Sigmoid colon (tissue), 6 donors: ENCODE measurements at regions not wholly inside any gene's neighbourhood (a gene's known extent, or its start where the extent isn't known, plus 50 kb on each side); places are given as distances from the start of the nearest gene placed in this dataset.

Source experiments
- DNase-seq: peaks from one replicate; pipeline ENCODE4 v3.0.0-alpha.2; 2019
- H3K27ac ChIP-seq, 4 donors: fragments of 200-600 bp; sonication (generic); one replicate each; pipeline ENCODE4 v1.5.1; 2016 to 2019; ENCODE audit warnings: mild to moderate bottlenecking in 1 of 4
- H3K27me3 ChIP-seq, 3 donors: fragments of 200-600 bp; sonication (generic); one replicate each; pipeline ENCODE4 v1.5.1; 2019; ENCODE audit warnings: mild to moderate bottlenecking in 1 of 3
- H3K36me3 ChIP-seq, 4 donors: fragments of 200-600 bp; sonication (generic); one replicate each; pipeline ENCODE4 v1.5.1; 2016 to 2019
- H3K4me1 ChIP-seq, 4 donors: fragments of 200-600 bp; sonication (generic); one replicate each; pipeline ENCODE4 v1.5.1; 2017 to 2019
- H3K4me3 ChIP-seq, 4 donors: fragments of 200-600 bp; sonication (generic); one replicate each; pipeline ENCODE4 v1.5.1; 2017 to 2019; ENCODE audit warnings: mild to moderate bottlenecking in 2 of 4, moderate library complexity in 1 of 4
- H3K9me3 ChIP-seq, 4 donors: fragments of 200-600 bp in 3 of 4; sonication (generic) in 3 of 4; one replicate each; pipeline versions ENCODE4 v1.5.1 to v1.6.1; 2013 to 2019
- EP300 ChIP-seq, 4 donors: sonication (generic); formaldehyde crosslinking; IDR thresholded peaks; one replicate each; pipeline ENCODE4 v1.6.1; 2017; ENCODE audit warnings: antibody characterized with exemption in 4 of 4
- POLR2A ChIP-seq, 2 donors: fragments of 450-650 bp; IDR thresholded peaks; one replicate each; pipeline ENCODE4 v1.6.1; 2016; ENCODE audit warnings: antibody characterized with exemption in 2 of 2, mild to moderate bottlenecking in 2 of 2, moderate library complexity in 2 of 2
- POLR2AphosphoS5 ChIP-seq, 4 donors: sonication (generic); formaldehyde crosslinking; IDR thresholded peaks; one replicate each; pipeline ENCODE4 v1.6.1; 2017; ENCODE audit warnings: antibody characterized with exemption in 4 of 4
- WGBS, 2 donors: extraction: QIAGEN DNeasy Blood & Tissue Kit; methylation state at CpG; one replicate each; pipeline ENCODE4 v1.1.7; 2013; 5-methylcytosine and 5-hydroxymethylcytosine counted together
- intact Hi-C: fragments of 100-400 bp; cut with DNase I; formaldehyde crosslinking; loops from one replicate; pipeline ENCODE4 v1.15.1; 2023
- TF ChIP-seq, protein P1 (sequence below), 4 experiments: fragments of 450-650 bp in 3 of 4; fragments of 200-600 bp in 1 of 4; IDR thresholded peaks; one replicate each; pipeline ENCODE4 v1.5.1; 2016 to 2019; ENCODE audit warnings: antibody characterized with exemption in 4 of 4, mild to moderate bottlenecking in 3 of 4, moderate library complexity in 2 of 4
- donor health status: healthy with polysubstance abuse.
- donor health status: healthy.

DNA sequence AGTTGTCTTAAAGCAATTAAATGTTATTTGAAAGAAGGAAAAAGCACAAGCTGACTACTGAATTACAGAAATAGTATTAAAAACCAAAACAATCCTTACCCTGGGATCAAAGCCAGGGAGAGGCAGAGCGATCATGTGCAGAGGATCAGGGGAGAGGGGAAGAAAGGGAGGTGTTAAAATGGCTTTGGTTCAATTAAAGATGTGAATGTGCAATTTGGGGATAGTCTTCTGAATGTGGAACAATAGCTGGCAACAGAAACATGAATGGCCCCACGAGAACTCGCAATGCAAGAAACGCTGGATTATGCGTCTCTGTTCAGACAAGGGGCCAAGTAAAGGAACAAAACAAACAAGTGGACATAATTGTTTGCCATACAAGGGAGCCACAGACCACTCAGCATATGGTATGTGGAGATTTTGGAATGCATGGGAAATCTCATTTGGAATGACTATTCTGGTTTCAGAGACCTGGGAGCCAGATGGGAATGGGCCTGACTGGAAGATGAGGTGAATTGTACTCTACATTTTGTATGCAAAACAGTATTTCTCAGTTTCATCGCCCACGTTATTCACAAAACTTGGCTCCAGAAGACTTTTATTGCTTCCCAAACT is 155.4 kb downstream of the SLC4A3 start:
- Histone ChIP-seq H3K27me3 (no peaks in the 10 kb centered on the region), H3K4me3 (no peak overlapping the region), H3K9me3 (no peaks in the 10 kb centered on the region), H3K4me1 (no peaks in the 10 kb centered on the region), H3K36me3 (no peaks in the 10 kb centered on the region), H3K27ac (no peak overlapping the region)
- DNase-seq = no peak
- TF ChIP-seq POLR2AphosphoS5 (IDR thresholded peaks at IDR 0.05) (no peak), EP300 (IDR thresholded peaks at IDR 0.05) (no peak), POLR2A (IDR thresholded peaks at IDR 0.05) (no peak)
- TF ChIP-seq, protein P1, sequence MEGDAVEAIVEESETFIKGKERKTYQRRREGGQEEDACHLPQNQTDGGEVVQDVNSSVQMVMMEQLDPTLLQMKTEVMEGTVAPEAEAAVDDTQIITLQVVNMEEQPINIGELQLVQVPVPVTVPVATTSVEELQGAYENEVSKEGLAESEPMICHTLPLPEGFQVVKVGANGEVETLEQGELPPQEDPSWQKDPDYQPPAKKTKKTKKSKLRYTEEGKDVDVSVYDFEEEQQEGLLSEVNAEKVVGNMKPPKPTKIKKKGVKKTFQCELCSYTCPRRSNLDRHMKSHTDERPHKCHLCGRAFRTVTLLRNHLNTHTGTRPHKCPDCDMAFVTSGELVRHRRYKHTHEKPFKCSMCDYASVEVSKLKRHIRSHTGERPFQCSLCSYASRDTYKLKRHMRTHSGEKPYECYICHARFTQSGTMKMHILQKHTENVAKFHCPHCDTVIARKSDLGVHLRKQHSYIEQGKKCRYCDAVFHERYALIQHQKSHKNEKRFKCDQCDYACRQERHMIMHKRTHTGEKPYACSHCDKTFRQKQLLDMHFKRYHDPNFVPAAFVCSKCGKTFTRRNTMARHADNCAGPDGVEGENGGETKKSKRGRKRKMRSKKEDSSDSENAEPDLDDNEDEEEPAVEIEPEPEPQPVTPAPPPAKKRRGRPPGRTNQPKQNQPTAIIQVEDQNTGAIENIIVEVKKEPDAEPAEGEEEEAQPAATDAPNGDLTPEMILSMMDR (IDR thresholded peaks at IDR 0.05) = no peak
- intact Hi-C loops = no loop called here
- WGBS, 2 donors = 72 to 73% methylated on average over 7 of the region's 7 CpGs

DNA sequence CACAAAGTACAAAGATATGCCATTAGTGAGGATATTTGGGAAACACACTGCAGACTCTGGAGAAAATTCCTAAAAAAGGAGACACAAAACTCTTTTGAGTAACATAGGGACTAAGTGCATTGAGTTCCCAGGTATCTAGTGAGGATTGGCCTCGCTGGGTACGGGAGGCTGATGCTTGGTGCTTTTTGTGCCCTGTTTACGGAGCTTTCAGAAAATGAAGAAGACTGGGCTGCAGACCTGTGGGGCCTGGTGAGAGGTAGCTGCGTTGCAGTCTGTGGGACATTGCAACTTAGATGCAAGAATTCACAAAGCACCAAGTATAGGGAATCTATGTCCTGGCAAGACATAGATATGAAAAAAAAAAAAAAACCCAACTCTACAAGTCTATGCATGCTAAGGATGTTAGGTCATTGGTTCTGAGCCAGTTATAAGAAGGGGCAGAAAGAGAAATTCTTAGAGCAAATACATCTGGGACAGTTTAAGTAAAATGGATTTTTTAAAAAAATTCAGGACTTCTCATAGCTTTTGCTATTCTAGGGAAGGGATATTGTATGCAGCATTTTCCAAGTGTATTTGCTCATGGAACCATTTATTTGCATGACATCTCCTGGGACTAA is 156.0 kb downstream of the SLC4A3 start:
- H3K27ac ChIP-seq = no peak overlapping the region
- 85% methylated on average over 4 of the region's 4 CpGs for WGBS, 2 donors
- no peaks in the 10 kb centered on the region for H3K9me3 ChIP-seq
- no peaks in the 10 kb centered on the region for H3K36me3 ChIP-seq
- TF ChIP-seq, protein P1 (IDR thresholded peaks at IDR 0.05) = no peak
- TF ChIP-seq POLR2AphosphoS5 (IDR thresholded peaks at IDR 0.05) (no peak), POLR2A (IDR thresholded peaks at IDR 0.05) (no peak), EP300 (IDR thresholded peaks at IDR 0.05) (no peak)
- no peak overlapping the region for H3K4me3 ChIP-seq
- no peaks in the 10 kb centered on the region for H3K4me1 ChIP-seq
- H3K27me3 ChIP-seq = no peaks in the 10 kb centered on the region
- DNase-seq = no peak
- intact Hi-C loops = no loop called here

DNA sequence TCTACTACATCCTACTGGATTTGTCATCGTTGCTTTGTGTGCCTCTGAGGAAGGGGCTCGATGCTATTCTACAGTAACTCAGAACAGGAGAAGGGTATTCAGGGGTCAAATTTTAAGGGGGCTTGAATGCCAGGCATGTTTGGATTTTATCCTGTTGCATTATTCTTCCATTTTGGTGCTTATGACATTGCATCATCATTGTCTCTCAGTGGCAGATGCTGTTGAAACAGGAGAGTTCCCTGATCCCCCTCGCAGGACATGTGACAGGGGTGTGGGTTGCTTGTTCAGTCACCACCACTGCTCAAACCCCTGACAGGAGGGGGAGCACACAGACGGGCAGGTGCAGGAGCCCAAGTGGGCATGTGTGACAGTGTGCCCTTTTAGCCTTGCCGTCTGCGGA is 156.7 kb downstream of the SLC4A3 start:
- 81 to 87% methylated on average over 6 of the region's 6 CpGs for WGBS, 2 donors
- TF ChIP-seq, protein P1 (IDR thresholded peaks at IDR 0.05) = no peak
- TF ChIP-seq EP300 (IDR thresholded peaks at IDR 0.05) (no peak), POLR2AphosphoS5 (IDR thresholded peaks at IDR 0.05) (no peak), POLR2A (IDR thresholded peaks at IDR 0.05) (no peak)
- H3K9me3 ChIP-seq = no peaks in the 10 kb centered on the region
- H3K4me3 ChIP-seq = no peak overlapping the region
- intact Hi-C loops = no loop called here
- H3K36me3 ChIP-seq = no peaks in the 10 kb centered on the region
- no peaks in the 10 kb centered on the region for H3K27me3 ChIP-seq
- H3K4me1 ChIP-seq = no peaks in the 10 kb centered on the region
- DNase-seq = no peak
- H3K27ac ChIP-seq = no peak overlapping the region

DNA sequence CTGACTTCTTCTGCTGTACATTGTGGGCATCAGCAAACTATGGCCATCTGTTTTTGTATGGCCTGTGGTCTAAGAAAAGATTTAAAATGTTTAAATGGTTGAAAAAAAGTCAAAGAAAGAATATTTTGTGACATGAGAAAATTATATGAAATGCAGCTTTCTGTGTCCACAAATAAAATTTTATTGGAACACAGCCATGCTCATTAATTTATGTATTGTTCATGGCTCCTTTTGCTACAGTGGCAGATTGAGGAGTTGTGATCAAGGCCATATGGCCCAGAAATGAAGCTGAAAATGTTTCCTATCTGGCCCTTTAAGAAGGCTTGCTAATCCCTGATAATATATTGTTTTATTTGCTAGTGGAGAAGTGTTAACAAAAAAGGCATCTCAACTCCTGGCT is 162.0 kb downstream of the SLC4A3 start:
- TF ChIP-seq POLR2A (IDR thresholded peaks at IDR 0.05) (no peak), POLR2AphosphoS5 (IDR thresholded peaks at IDR 0.05) (no peak), EP300 (IDR thresholded peaks at IDR 0.05) (no peak)
- TF ChIP-seq, protein P1 (IDR thresholded peaks at IDR 0.05) = no peak
- DNase-seq = no peak
- intact Hi-C loops = no loop called here
- no peaks in the 10 kb centered on the region for H3K36me3 ChIP-seq
- no peaks in the 10 kb centered on the region for H3K9me3 ChIP-seq
- no peak overlapping the region for H3K4me3 ChIP-seq
- H3K4me1 ChIP-seq = no peaks in the 10 kb centered on the region
- H3K27me3 ChIP-seq = no peaks in the 10 kb centered on the region
- no peak overlapping the region for H3K27ac ChIP-seq

DNA sequence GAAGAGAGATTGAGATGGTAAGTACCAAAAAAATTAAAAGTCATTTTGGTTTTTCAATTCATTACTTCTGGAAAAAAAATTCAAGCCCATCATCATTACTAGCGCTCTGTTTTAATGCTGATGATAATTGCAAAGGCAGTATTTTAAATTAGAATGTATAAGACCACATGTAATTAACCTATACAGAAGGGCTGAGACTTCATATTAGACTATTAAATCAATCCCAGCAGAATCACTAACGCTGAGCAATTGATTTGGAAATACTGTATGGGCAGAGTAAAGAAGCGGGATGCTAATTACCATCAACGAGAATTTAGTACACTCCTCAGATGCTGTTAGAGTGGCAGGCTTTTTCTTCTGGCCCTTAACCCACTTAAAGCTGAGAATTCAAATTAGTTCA is 165.0 kb downstream of the SLC4A3 start:
- intact Hi-C loops = no loop called here
- Histone ChIP-seq H3K4me3 (no peak overlapping the region), H3K9me3 (no peaks in the 10 kb centered on the region), H3K4me1 (no peaks in the 10 kb centered on the region), H3K27ac (no peak overlapping the region), H3K27me3 (no peaks in the 10 kb centered on the region), H3K36me3 (no peaks in the 10 kb centered on the region)
- WGBS, 2 donors = 90 to 92% methylated on average over 4 of the region's 4 CpGs
- TF ChIP-seq, protein P1 (IDR thresholded peaks at IDR 0.05) = no peak
- no peak for TF ChIP-seq POLR2A (IDR thresholded peaks at IDR 0.05)
- TF ChIP-seq EP300 (IDR thresholded peaks at IDR 0.05) = no peak
- TF ChIP-seq POLR2AphosphoS5 (IDR thresholded peaks at IDR 0.05) = no peak
- no peak for DNase-seq
